GM04503 (cell line): ENCODE measurements at regions not wholly inside any gene's neighbourhood (a gene's known extent, or its start where the extent isn't known, plus 50 kb on each side); places are given as distances from the start of the nearest gene placed in this dataset.
"Not testable (repeated sequence)": the region's sequence is repeated elsewhere in the genome, so short reads cannot be mapped to it uniquely, and the experiment has no call there.

ENCODE experiments used
- DNase-seq: peaks from one replicate; pipeline ENCODE4 v3.0.0-alpha.2; 2012; ENCODE audit warnings: low read depth

- no peak for DNase-seq
Measured at GRCh38 chr11:34754171-34754823, 133.4 kb downstream of the EHF start.

GRCh38 chr11:34750692-34751405, 130.0 kb downstream of the EHF start:
- no peak for DNase-seq

- peak; percentile 58 for DNase-seq
Measured at GRCh38 chr11:34749666-34750659, 129.1 kb downstream of the EHF start.

- DNase-seq = no peak
Measured at GRCh38 chr11:34748036-34748435, 127.1 kb downstream of the EHF start.

DNA sequence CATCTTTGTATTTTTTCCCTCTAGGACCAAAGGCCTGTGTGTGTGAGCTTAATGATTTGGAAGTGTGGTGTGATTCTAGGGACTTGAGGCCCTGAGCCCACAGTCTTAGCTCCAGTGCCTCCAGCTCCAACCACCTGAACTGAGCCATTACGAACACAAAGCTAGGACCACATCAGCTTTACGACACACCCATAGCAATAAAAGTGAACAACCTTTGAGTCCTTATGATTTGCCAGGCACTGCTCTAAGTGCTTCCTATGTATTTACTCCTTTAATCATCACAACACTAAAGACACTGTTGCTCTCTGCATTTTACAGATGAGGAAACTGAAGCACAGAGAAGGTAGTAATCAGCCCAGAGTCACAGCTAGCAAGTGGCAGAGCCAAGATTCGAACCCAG, 126.4 kb downstream of the EHF start:
- no peak for DNase-seq

GRCh38 chr11:34745195-34745594, 124.3 kb downstream of the EHF start:
- DNase-seq = no peak

- no peak for DNase-seq
Measured at GRCh38 chr11:34744511-34744910, 123.6 kb downstream of the EHF start.

GRCh38 chr11:34738237-34738636, 117.3 kb downstream of the EHF start:
- no peak for DNase-seq

DNA sequence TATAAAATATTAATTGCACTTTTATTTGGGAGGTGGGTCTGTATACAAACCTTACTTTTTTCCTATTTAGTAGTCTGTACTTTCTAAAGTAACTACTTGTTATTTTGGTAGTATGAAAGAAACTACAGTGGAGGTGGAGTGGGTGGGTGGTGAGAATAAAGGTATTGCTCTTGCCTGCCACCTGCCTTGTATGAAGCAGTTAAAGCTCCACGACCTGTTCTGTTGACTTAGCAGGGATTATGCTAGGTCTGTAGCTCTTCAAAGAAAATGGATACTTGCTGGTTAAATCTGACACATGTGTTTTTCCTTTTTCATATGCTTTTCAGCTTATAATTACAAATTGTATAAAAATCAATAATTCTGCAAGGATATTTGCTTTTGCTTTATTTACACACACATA, 111.9 kb downstream of the EHF start:
- DNase-seq = no peak

DNA sequence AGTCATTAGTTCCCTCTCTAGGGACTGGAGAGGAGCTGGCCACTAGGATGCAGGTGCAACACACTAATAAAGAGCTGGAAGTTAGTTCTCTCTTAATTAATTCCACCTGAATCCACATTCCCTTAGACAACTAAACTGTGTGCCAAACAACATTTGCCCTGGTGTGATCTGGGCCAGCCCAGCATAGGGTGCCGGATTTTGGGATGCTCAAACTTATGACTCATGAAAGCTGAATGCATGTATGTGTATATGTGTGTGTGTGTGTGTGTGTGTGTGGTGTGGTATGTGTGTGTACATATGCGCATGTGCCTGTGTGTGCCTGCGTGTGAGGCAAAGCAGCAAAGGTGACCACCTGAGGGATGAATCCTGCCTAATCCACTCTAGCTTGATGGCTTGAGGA, 110.7 kb downstream of the EHF start:
- DNase-seq = no peak

- DNase-seq = no peak
Measured at GRCh38 chr11:34730544-34731295, 109.8 kb downstream of the EHF start.

GRCh38 chr11:34728609-34729008, 107.7 kb downstream of the EHF start:
- no peak for DNase-seq

- DNase-seq = no peak
Measured at GRCh38 chr11:34727228-34727737, 106.4 kb downstream of the EHF start.

DNA sequence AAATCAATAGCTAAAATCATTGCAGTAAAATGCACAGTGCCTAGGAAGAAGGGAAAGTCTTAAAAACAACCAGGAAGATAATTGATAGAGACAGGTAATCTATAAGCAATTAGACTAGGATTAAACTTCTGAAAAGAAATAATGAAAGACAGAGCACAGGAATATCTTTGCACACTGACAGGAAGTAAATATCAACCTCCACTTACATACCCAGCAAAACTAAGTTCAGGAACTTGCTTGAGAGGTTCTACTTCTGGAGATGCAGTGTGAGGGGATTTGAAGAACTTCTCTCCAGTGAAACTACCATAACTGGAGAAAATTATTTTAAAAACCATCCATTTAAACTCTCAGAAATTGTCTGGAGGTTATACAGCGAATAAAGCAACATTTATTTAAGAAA, 104.1 kb downstream of the EHF start:
- no peak for DNase-seq

- DNase-seq = no peak
Measured at GRCh38 chr11:34721646-34722045, 100.8 kb downstream of the EHF start.

GRCh38 chr11:34719303-34719848, 98.5 kb downstream of the EHF start:
- no peak for DNase-seq

DNA sequence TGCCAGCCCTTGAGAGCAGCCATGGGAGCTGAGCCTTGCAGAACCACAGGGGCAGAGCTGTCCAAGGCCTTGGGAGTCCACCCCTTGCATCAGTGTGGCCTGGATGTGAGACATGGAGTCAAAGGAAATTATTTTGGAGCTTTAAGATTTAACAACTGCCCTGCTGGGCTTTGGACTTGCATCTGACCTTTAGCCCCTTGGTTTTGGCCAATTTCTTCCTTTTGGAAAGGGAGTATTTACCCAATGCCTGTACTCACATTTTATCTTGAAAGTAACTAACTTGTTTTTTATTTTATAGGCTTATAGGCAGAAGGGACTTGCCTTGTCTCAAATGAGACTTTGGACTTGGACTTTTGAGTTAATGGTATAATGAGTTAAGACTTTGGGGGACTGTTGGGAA, 92.7 kb downstream of the EHF start:
- not testable (repeated sequence) for DNase-seq
